Stimulated activated naive CD8-positive, alpha-beta T cell treated with anti-CD3 and anti-CD28 coated beads, Interleukin-15, amount 100 ng/mL, for 72 hours (primary cell): ENCODE measurements at regions not wholly inside any gene's neighbourhood (a gene's known extent, or its start where the extent isn't known, plus 50 kb on each side); places are given as distances from the start of the nearest gene placed in this dataset.

Experiments used
- ATAC-seq: fragments of 150-1000 bp; cut with Tn5 transposase; 2 replicates; pipeline ENCODE4 v1.10.0; 2021; ENCODE audit warnings: mild to moderate bottlenecking, moderate library complexity
- DNase-seq, 2 donors: peaks; one replicate each; pipeline ENCODE4 v3.0.0; 2021 to 2022
- H3K27ac Mint-ChIP-seq, 2 donors: one replicate each; pipeline ENCODE4 v1.8.0; 2022; ENCODE audit warnings: mild to moderate bottlenecking in 2 of 2, mixed read lengths in 2 of 2, moderate library complexity in 2 of 2
- H3K27me3 Mint-ChIP-seq: one replicate; pipeline ENCODE4 v1.8.0; 2022; ENCODE audit warnings: mixed read lengths
- H3K4me1 Mint-ChIP-seq: one replicate; pipeline ENCODE4 v1.8.0; 2022; ENCODE audit warnings: mild to moderate bottlenecking, mixed read lengths
- H3K4me3 Mint-ChIP-seq, 2 donors: one replicate each; pipeline ENCODE4 v1.8.0; 2022; ENCODE audit warnings: mild to moderate bottlenecking in 2 of 2, mixed read lengths in 2 of 2, moderate library complexity in 1 of 2
- H3K9me3 Mint-ChIP-seq, 2 donors: one replicate each; pipeline ENCODE4 v1.8.0; 2022; ENCODE audit warnings: mixed read lengths in 2 of 2

- H3K27ac Mint-ChIP-seq = no peak overlapping the region
- DNase-seq (no peak), ATAC-seq (no peak)
- H3K9me3 Mint-ChIP-seq = peaks cover 3 to 13% of the 10 kb centered on the region in 2 donors
- H3K4me3 Mint-ChIP-seq = no peak overlapping the region
- H3K27me3 Mint-ChIP-seq = peaks cover 38% of the 10 kb centered on the region
- H3K4me1 Mint-ChIP-seq = no peaks in the 10 kb centered on the region
These were observed 90.6 kb downstream of the SLC4A3 start for GRCh38 chr2:219718066-219718465.

GRCh38 chr2:219719521-219719920 lies 92.1 kb downstream of the SLC4A3 start:
- peaks cover 0 to 4% of the 10 kb centered on the region in 2 donors for H3K9me3 Mint-ChIP-seq
- peaks cover 31% of the 10 kb centered on the region for H3K27me3 Mint-ChIP-seq
- H3K4me1 Mint-ChIP-seq = no peaks in the 10 kb centered on the region
- ATAC-seq (no peak), DNase-seq (no peak)
- H3K4me3 Mint-ChIP-seq = no peak overlapping the region
- H3K27ac Mint-ChIP-seq = no peak overlapping the region

- Mint-ChIP-seq H3K27ac (no peak overlapping the region), H3K4me1 (no peaks in the 10 kb centered on the region), H3K27me3 (peaks cover 35% of the 10 kb centered on the region), H3K4me3 (no peak overlapping the region), H3K9me3 (no peaks in the 10 kb centered on the region)
- no peak for ATAC-seq
- DNase-seq = no peak
These were observed 93.5 kb downstream of the SLC4A3 start for GRCh38 chr2:219720956-219721355.

- peaks cover 47% of the 10 kb centered on the region for H3K27me3 Mint-ChIP-seq
- no peaks in the 10 kb centered on the region for H3K4me1 Mint-ChIP-seq
- no peak for ATAC-seq
- H3K4me3 Mint-ChIP-seq = no peak overlapping the region
- DNase-seq = no peak
- no peaks in the 10 kb centered on the region for H3K9me3 Mint-ChIP-seq
- no peak overlapping the region for H3K27ac Mint-ChIP-seq
These were observed 94.9 kb downstream of the SLC4A3 start for GRCh38 chr2:219722276-219722879.

- H3K9me3 Mint-ChIP-seq = no peaks in the 10 kb centered on the region
- no peak overlapping the region for H3K4me3 Mint-ChIP-seq
- H3K4me1 Mint-ChIP-seq = no peaks in the 10 kb centered on the region
- no peak for DNase-seq
- ATAC-seq = no peak
- peaks cover 43% of the 10 kb centered on the region for H3K27me3 Mint-ChIP-seq
- H3K27ac Mint-ChIP-seq = no peak overlapping the region
These were observed 95.9 kb downstream of the SLC4A3 start for GRCh38 chr2:219723311-219723710.

GRCh38 chr2:219724628-219725027 lies 97.2 kb downstream of the SLC4A3 start:
- DNase-seq (no peak), ATAC-seq (no peak)
- H3K4me3 Mint-ChIP-seq = no peak overlapping the region
- H3K27me3 Mint-ChIP-seq = peaks cover 30% of the 10 kb centered on the region
- H3K27ac Mint-ChIP-seq = no peak overlapping the region
- no peaks in the 10 kb centered on the region for H3K9me3 Mint-ChIP-seq
- H3K4me1 Mint-ChIP-seq = no peaks in the 10 kb centered on the region

- no peaks in the 10 kb centered on the region for H3K9me3 Mint-ChIP-seq
- H3K27me3 Mint-ChIP-seq = peaks cover 27% of the 10 kb centered on the region
- DNase-seq = no peak
- no peaks in the 10 kb centered on the region for H3K4me1 Mint-ChIP-seq
- H3K4me3 Mint-ChIP-seq = no peak overlapping the region
- no peak overlapping the region for H3K27ac Mint-ChIP-seq
- ATAC-seq = no peak
These were observed 99.5 kb downstream of the SLC4A3 start for GRCh38 chr2:219726916-219727315.

GRCh38 chr2:219727771-219728429 lies 100.5 kb downstream of the SLC4A3 start:
- Mint-ChIP-seq H3K4me3 (no peak overlapping the region), H3K9me3 (no peaks in the 10 kb centered on the region), H3K27me3 (peaks cover 23% of the 10 kb centered on the region), H3K27ac (no peak overlapping the region), H3K4me1 (no peaks in the 10 kb centered on the region)
- no peak for DNase-seq
- ATAC-seq = no peak

- no peak overlapping the region for H3K4me3 Mint-ChIP-seq
- H3K27ac Mint-ChIP-seq = no peak overlapping the region
- H3K4me1 Mint-ChIP-seq = no peaks in the 10 kb centered on the region
- H3K27me3 Mint-ChIP-seq = peaks cover 34% of the 10 kb centered on the region
- no peaks in the 10 kb centered on the region for H3K9me3 Mint-ChIP-seq
- DNase-seq (no peak), ATAC-seq (no peak)
These were observed 101.6 kb downstream of the SLC4A3 start for GRCh38 chr2:219728991-219729487.

- H3K27ac Mint-ChIP-seq = no peak overlapping the region
- H3K27me3 Mint-ChIP-seq = peaks cover 24% of the 10 kb centered on the region
- H3K4me3 Mint-ChIP-seq = no peak overlapping the region
- no peak for ATAC-seq
- no peaks in the 10 kb centered on the region for H3K9me3 Mint-ChIP-seq
- H3K4me1 Mint-ChIP-seq = no peaks in the 10 kb centered on the region
- no peak for DNase-seq
These were observed 103.7 kb downstream of the SLC4A3 start for GRCh38 chr2:219731173-219731572.

GRCh38 chr2:219733106-219733505 lies 105.7 kb downstream of the SLC4A3 start:
- ATAC-seq (no peak), DNase-seq (no peak)
- H3K4me1 Mint-ChIP-seq = no peaks in the 10 kb centered on the region
- peaks cover 28% of the 10 kb centered on the region for H3K27me3 Mint-ChIP-seq
- H3K4me3 Mint-ChIP-seq = no peak overlapping the region
- H3K27ac Mint-ChIP-seq = peak overlapping the region in 1 of 2 donors; percentile 47
- H3K9me3 Mint-ChIP-seq = no peaks in the 10 kb centered on the region

- no peak for DNase-seq
- Mint-ChIP-seq H3K27me3 (peaks cover 31% of the 10 kb centered on the region), H3K9me3 (no peaks in the 10 kb centered on the region), H3K4me3 (no peak overlapping the region), H3K27ac (peak overlapping the region in 1 of 2 donors; percentile 30), H3K4me1 (no peaks in the 10 kb centered on the region)
- ATAC-seq = no peak
These were observed 106.3 kb downstream of the SLC4A3 start for GRCh38 chr2:219733746-219734145.

- H3K27me3 Mint-ChIP-seq = peaks cover 31% of the 10 kb centered on the region
These were observed 108.8 kb downstream of the SLC4A3 start for GRCh38 chr2:219736209-219736608.

GRCh38 chr2:219737270-219737691 lies 109.9 kb downstream of the SLC4A3 start:
- no peak overlapping the region for H3K27ac Mint-ChIP-seq
- DNase-seq = no peak
- no peaks in the 10 kb centered on the region for H3K4me1 Mint-ChIP-seq
- H3K9me3 Mint-ChIP-seq = no peaks in the 10 kb centered on the region
- H3K27me3 Mint-ChIP-seq = peaks cover 31% of the 10 kb centered on the region
- H3K4me3 Mint-ChIP-seq = no peak overlapping the region
- no peak for ATAC-seq

More at GRCh38 chr2:219736209-219736608, 108.8 kb downstream of the SLC4A3 start:
- Mint-ChIP-seq H3K27ac (no peak overlapping the region), H3K4me1 (no peaks in the 10 kb centered on the region), H3K9me3 (no peaks in the 10 kb centered on the region), H3K4me3 (no peak overlapping the region)
- no peak for DNase-seq
- no peak for ATAC-seq

- no peaks in the 10 kb centered on the region for H3K9me3 Mint-ChIP-seq
- no peak overlapping the region for H3K27ac Mint-ChIP-seq
- DNase-seq = no peak
- H3K4me1 Mint-ChIP-seq = no peaks in the 10 kb centered on the region
- H3K27me3 Mint-ChIP-seq = peaks cover 18% of the 10 kb centered on the region
- H3K4me3 Mint-ChIP-seq = no peak overlapping the region
- ATAC-seq = no peak
These were observed 111.6 kb downstream of the SLC4A3 start for GRCh38 chr2:219739066-219739465.

GRCh38 chr2:219739866-219740440 lies 112.5 kb downstream of the SLC4A3 start:
- H3K27me3 Mint-ChIP-seq = peaks cover 18% of the 10 kb centered on the region
- no peak overlapping the region for H3K4me3 Mint-ChIP-seq
- ATAC-seq (no peak), DNase-seq (no peak)
- no peaks in the 10 kb centered on the region for H3K4me1 Mint-ChIP-seq
- no peaks in the 10 kb centered on the region for H3K9me3 Mint-ChIP-seq
- no peak overlapping the region for H3K27ac Mint-ChIP-seq
